ENCODE measurements at regions not wholly inside any gene's neighbourhood (a gene's known extent, or its start where the extent isn't known, plus 50 kb on each side); places are given as distances from the start of the nearest gene placed in this dataset.

GRCh38 chr2:176843208-176843607 lies 369.4 kb upstream of the HNRNPA3 start:
- no peak for TF ChIP-seq RARB (CRISPR knock-in tag; IDR thresholded peaks at IDR 0.05)
- TF ChIP-seq ZC3H10 (CRISPR knock-in tag; IDR thresholded peaks at IDR 0.05), result no peak
- no peak for TF ChIP-seq PATZ1 (CRISPR knock-in tag; IDR thresholded peaks at IDR 0.05; ENCODE audit: borderline replicate concordance)
- no peak for TF ChIP-seq BACH2 (CRISPR knock-in tag; IDR thresholded peaks at IDR 0.05; ENCODE audit: borderline replicate concordance)
- TF ChIP-seq ZFP3 (CRISPR knock-in tag; IDR thresholded peaks at IDR 0.05), result no peak
- TF ChIP-seq ZFP30 (CRISPR knock-in tag; IDR thresholded peaks at IDR 0.05), result no peak
- TF ChIP-seq OSR1 (CRISPR knock-in tag; IDR thresholded peaks at IDR 0.05), result no peak
- TF ChIP-seq ZNF8 (CRISPR knock-in tag; IDR thresholded peaks at IDR 0.05), result no peak
- no peak for TF ChIP-seq TOX (CRISPR knock-in tag; IDR thresholded peaks at IDR 0.05; ENCODE audit: borderline replicate concordance)
- TF ChIP-seq, protein P1, sequence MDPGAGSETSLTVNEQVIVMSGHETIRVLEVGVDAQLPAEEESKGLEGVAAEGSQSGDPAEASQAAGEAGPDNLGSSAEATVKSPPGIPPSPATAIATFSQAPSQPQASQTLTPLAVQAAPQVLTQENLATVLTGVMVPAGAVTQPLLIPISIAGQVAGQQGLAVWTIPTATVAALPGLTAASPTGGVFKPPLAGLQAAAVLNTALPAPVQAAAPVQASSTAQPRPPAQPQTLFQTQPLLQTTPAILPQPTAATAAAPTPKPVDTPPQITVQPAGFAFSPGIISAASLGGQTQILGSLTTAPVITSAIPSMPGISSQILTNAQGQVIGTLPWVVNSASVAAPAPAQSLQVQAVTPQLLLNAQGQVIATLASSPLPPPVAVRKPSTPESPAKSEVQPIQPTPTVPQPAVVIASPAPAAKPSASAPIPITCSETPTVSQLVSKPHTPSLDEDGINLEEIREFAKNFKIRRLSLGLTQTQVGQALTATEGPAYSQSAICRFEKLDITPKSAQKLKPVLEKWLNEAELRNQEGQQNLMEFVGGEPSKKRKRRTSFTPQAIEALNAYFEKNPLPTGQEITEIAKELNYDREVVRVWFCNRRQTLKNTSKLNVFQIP (CRISPR knock-in tag; IDR thresholded peaks at IDR 0.05; ENCODE audit: borderline replicate concordance, low read depth), result no peak
- TF ChIP-seq ISL1 (CRISPR knock-in tag; IDR thresholded peaks at IDR 0.05), result no peak
